Spleen (tissue), 7 donors: ENCODE measurements at regions not wholly inside any gene's neighbourhood (a gene's known extent, or its start where the extent isn't known, plus 50 kb on each side); places are given as distances from the start of the nearest gene placed in this dataset.

Experiments
- CTCF ChIP-seq, 11 experiments: fragments of 200-600 bp in 7 of 11; fragments of 450-650 bp in 4 of 11; sonication (generic) in 4 of 11; IDR thresholded peaks in 8 of 11; conservative IDR thresholded peaks in 3 of 11; 1 replicate in 7 of 11; 2 replicates in 4 of 11; pipeline versions ENCODE4 v1.4.0 to v1.8.0; 2016 to 2021; ENCODE audit warnings: antibody characterized with exemption in 11 of 11, inconsistent platforms in 4 of 11, mild to moderate bottlenecking in 1 of 11
- POLR2A ChIP-seq, 3 donors: fragments of 450-650 bp; IDR thresholded peaks; one replicate each; pipeline ENCODE4 v1.5.1; 2017; ENCODE audit warnings: antibody characterized with exemption in 3 of 3, mild to moderate bottlenecking in 1 of 3
- POLR2AphosphoS5 ChIP-seq, 3 donors: sonication (generic); formaldehyde crosslinking; IDR thresholded peaks; one replicate each; pipeline ENCODE4 v1.5.1; 2017; ENCODE audit warnings: antibody characterized with exemption in 3 of 3
- donor health status: DM: no; HTN: no; CAD: no; lungs with moderate emphysema.
- donor health status: DM: no; HTN: no; CAD: no.
- donor health status: DM: no; HTN: no; CAD: no.

GRCh38 chr7:69130396-69130795, 467.9 kb upstream of the AUTS2 start:
- TF ChIP-seq CTCF (IDR thresholded peaks at IDR 0.05 in 8 of 11, conservative IDR thresholded peaks at IDR 0.05 in 3 of 11), result no peak
- TF ChIP-seq POLR2AphosphoS5 (IDR thresholded peaks at IDR 0.05), result no peak
- no peak for TF ChIP-seq POLR2A (IDR thresholded peaks at IDR 0.05)
